Ishikawa (cell line): ENCODE measurements at regions not wholly inside any gene's neighbourhood (a gene's known extent, or its start where the extent isn't known, plus 50 kb on each side); places are given as distances from the start of the nearest gene placed in this dataset.

Experiments used
- EGR1 ChIP-seq: IDR thresholded peaks from 2 replicates; pipeline ENCODE4 v1.6.1; 2012
- RAD21 ChIP-seq: IDR thresholded peaks from 2 replicates; pipeline ENCODE4 v1.6.1; 2012; ENCODE audit warnings: low read depth
- TF ChIP-seq, protein P1 (sequence below): IDR thresholded peaks from 2 replicates; pipeline ENCODE4 v1.6.1; 2012; ENCODE audit warnings: low read depth, mild to moderate bottlenecking

DNA sequence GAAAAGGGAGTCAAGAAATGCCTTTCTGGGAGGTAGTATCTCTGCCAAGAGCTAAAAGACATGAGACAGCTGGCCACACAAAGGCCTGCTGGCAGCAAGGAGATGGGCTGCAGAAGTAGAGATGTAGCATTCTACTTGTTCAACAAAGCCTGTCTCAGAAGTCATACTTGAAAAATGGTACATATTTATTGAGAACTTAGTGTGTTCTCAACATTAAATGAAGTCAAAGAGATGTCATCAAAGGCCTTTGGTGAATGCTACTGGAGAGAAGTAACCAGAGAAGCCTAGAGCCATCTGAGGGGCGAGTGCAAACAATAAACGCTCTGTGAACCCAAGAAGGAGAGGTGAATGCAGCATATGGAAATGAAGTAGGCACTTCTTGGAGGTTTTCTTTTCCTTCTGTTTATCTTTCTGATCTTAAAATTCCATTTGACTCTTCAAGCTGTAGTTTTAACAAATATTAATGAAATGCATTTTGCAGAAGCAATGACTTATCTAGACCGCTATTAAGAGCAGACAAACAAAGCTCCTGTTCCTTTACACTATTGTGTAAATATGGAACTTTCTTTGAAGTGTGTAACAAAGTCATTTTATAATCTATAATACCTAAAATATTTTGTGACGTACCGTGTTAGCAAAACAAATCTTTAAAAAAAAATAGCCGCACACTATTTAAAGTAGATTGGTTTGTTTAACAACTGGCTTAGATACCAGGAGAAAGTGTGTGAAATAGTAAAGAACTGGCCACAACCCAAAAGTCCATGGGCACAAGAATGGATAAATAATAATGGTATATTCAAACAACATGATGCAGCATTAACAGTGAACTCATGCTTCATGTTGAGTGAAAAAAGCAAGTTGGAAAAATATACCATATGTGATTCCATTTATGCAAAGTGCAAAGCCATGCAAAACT is 70.2 kb downstream of the ZNF608 start:
- TF ChIP-seq RAD21 (no peak), EGR1 (no peak)
- TF ChIP-seq, protein P1, sequence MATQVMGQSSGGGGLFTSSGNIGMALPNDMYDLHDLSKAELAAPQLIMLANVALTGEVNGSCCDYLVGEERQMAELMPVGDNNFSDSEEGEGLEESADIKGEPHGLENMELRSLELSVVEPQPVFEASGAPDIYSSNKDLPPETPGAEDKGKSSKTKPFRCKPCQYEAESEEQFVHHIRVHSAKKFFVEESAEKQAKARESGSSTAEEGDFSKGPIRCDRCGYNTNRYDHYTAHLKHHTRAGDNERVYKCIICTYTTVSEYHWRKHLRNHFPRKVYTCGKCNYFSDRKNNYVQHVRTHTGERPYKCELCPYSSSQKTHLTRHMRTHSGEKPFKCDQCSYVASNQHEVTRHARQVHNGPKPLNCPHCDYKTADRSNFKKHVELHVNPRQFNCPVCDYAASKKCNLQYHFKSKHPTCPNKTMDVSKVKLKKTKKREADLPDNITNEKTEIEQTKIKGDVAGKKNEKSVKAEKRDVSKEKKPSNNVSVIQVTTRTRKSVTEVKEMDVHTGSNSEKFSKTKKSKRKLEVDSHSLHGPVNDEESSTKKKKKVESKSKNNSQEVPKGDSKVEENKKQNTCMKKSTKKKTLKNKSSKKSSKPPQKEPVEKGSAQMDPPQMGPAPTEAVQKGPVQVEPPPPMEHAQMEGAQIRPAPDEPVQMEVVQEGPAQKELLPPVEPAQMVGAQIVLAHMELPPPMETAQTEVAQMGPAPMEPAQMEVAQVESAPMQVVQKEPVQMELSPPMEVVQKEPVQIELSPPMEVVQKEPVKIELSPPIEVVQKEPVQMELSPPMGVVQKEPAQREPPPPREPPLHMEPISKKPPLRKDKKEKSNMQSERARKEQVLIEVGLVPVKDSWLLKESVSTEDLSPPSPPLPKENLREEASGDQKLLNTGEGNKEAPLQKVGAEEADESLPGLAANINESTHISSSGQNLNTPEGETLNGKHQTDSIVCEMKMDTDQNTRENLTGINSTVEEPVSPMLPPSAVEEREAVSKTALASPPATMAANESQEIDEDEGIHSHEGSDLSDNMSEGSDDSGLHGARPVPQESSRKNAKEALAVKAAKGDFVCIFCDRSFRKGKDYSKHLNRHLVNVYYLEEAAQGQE, result no peak
